ENCODE measurements at regions not wholly inside any gene's neighbourhood (a gene's known extent, or its start where the extent isn't known, plus 50 kb on each side); places are given as distances from the start of the nearest gene placed in this dataset.

GRCh38 chr4:4752576-4753401 lies 106.7 kb upstream of the MSX1 start:
- intact Hi-C loops (cut with micrococcal nuclease), result no loop called here
- ATAC-seq (no peak), DNase-seq (no peak)

- no peak for DNase-seq
- no peak for ATAC-seq
- intact Hi-C loops (cut with micrococcal nuclease), result no loop called here
Observed at GRCh38 chr4:4752025-4752424, 107.4 kb upstream of the MSX1 start.

- intact Hi-C loops (cut with micrococcal nuclease), result no loop called here
Observed at GRCh38 chr4:4750187-4750586, 109.3 kb upstream of the MSX1 start.

GRCh38 chr4:4749137-4749536 lies 110.3 kb upstream of the MSX1 start:
- ATAC-seq (no peak), DNase-seq (no peak)
- intact Hi-C loops (cut with micrococcal nuclease), result no loop called here

More at GRCh38 chr4:4750187-4750586, 109.3 kb upstream of the MSX1 start:
- DNase-seq (no peak), ATAC-seq (no peak)

DNA sequence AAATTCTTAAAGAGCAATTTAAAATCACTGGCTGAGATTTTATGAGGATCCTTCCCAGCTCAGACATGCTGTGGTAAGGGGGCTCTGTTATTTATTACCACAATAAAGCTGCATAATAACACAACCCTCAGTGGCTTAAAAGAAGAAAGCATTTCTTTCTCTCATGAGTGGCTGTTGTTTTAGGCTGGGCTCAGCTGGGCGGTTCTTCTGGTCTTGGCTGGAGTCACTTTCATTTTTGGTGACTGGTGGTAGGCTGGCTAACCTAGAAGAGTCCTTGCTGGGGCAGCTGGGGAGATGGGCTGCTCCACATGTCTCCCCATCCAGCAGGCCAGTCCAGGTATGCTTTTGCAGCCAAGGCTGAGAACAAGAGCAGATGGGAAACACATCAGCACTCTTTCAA lies 113.0 kb upstream of the MSX1 start:
- no peak for ATAC-seq
- intact Hi-C loops (cut with micrococcal nuclease), result no loop called here
- DNase-seq, result no peak

GRCh38 chr4:4740071-4740470 lies 119.4 kb upstream of the MSX1 start:
- DNase-seq (no peak), ATAC-seq (no peak)
- intact Hi-C loops (cut with micrococcal nuclease), result no loop called here

DNA sequence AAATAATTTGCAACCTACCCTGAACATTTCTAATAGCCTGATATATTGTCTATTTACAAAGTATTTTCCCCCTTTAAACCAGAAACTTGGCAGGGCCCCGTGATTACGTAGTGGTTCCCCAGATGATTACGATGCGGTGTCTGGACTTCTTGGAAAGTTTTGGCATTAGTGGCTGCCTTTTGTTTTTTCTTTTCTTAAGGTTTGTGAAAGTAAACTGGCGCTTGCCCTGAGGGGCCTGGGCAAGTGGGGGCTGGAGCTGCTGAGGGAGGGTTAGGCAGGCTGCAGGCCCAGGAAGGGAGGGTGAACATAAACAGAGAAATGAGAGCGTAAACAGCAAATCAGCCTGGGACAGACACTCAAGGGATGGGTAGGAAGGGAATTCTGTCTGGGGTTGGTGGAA lies 123.6 kb upstream of the MSX1 start:
- DNase-seq, result no peak
- intact Hi-C loops (cut with micrococcal nuclease), result no loop called here
- no peak for ATAC-seq

- ATAC-seq (no peak), DNase-seq (no peak)
- intact Hi-C loops (cut with micrococcal nuclease), result no loop called here
Observed at GRCh38 chr4:4735136-4735750, 124.2 kb upstream of the MSX1 start.

DNA sequence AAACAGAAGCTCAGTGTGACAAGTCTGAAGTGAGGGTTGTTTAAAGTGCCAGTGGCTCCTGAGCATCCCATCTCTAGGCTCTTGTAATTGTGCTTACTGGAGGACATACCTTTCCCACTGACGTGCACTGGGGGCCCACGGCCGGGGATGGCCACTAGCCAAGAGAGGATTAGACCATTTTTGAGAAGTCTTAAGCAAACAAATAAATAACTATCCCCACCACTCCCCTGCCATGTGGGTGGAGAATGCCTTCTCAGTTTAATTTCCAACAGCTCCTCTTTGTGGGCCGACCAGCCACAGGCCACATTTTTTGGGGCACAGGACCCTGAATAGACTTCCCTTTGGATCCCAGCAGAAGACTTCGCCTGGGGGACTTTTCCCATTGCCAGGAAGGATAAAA lies 125.0 kb upstream of the MSX1 start:
- DNase-seq (no peak), ATAC-seq (no peak)
- intact Hi-C loops (cut with micrococcal nuclease), result no loop called here

GRCh38 chr4:4733663-4734062 lies 125.8 kb upstream of the MSX1 start:
- intact Hi-C loops (cut with micrococcal nuclease), result no loop called here
- DNase-seq (no peak), ATAC-seq (no peak)

- DNase-seq (no peak), ATAC-seq (no peak)
- intact Hi-C loops (cut with micrococcal nuclease), result no loop called here
Observed at GRCh38 chr4:4730249-4730648, 129.2 kb upstream of the MSX1 start.

DNA sequence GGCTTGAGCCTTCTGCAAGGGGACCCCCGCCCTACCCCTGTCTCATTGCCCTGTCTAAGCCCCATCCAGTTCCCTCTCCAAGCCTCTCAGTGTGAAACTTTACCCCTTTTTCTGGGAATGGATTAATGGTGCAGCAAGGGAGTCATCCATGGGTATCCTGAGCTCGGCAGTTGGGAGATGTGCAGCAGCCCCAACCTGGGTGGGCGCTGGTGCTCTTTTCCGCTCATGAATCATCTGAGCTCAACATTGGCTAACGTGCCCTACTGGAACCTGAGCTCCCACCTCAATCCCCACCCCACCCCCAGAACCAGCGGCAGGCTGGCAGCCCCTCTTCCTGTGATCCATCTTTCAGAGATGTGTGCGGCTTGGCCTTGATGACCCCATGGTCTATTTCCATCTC lies 130.3 kb upstream of the MSX1 start:
- no peak for ATAC-seq
- no peak for DNase-seq
- intact Hi-C loops (cut with micrococcal nuclease), result no loop called here

GRCh38 chr4:4727536-4727935 lies 131.9 kb upstream of the MSX1 start:
- intact Hi-C loops (cut with micrococcal nuclease), result no loop called here
- DNase-seq, result no peak
- no peak for ATAC-seq

- ATAC-seq, result no peak
- intact Hi-C loops (cut with micrococcal nuclease), result no loop called here
Observed at GRCh38 chr4:4726051-4726450, 133.4 kb upstream of the MSX1 start.

GRCh38 chr4:4724321-4724720 lies 135.1 kb upstream of the MSX1 start:
- no peak for ATAC-seq
- DNase-seq, result no peak
- intact Hi-C loops (cut with micrococcal nuclease), result no loop called here

More at GRCh38 chr4:4726051-4726450, 133.4 kb upstream of the MSX1 start:
- no peak for DNase-seq

DNA sequence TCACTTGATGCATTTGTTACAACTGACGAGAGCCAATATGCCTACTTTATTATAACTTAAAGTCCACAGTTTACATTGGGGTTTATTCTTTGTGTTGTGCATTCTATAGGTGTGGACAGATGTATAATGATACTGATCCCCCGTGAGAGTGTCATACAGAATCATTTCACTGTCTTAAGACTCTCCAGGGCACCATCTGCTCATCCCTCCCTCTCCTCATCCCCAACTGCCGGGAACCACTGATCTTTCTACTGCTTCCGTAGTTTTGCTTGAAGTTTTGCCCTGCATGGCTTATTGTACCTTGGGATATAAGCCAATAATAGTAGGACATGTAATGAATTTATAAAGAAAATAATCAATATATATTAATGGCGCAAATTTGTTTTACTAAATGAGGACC lies 137.8 kb upstream of the MSX1 start:
- intact Hi-C loops (cut with micrococcal nuclease), result no loop called here
- DNase-seq (no peak), ATAC-seq (no peak)

- ATAC-seq, result no peak
- intact Hi-C loops (cut with micrococcal nuclease), result no loop called here
- no peak for DNase-seq
Observed at GRCh38 chr4:4720646-4721045, 138.8 kb upstream of the MSX1 start.

- ATAC-seq (no peak), DNase-seq (no peak)
- intact Hi-C loops (cut with micrococcal nuclease), result no loop called here
Observed at GRCh38 chr4:4719436-4719835, 140.0 kb upstream of the MSX1 start.

GRCh38 chr4:4717692-4718091 lies 141.8 kb upstream of the MSX1 start:
- ATAC-seq (no peak), DNase-seq (no peak)
- intact Hi-C loops (cut with micrococcal nuclease), result no loop called here

- ATAC-seq, result no peak
- intact Hi-C loops (cut with micrococcal nuclease), result no loop called here
- no peak for DNase-seq
Observed at GRCh38 chr4:4714331-4714730, 145.1 kb upstream of the MSX1 start.
